ENCODE measurements at regions not wholly inside any gene's neighbourhood (a gene's known extent, or its start where the extent isn't known, plus 50 kb on each side); places are given as distances from the start of the nearest gene placed in this dataset.

DNA sequence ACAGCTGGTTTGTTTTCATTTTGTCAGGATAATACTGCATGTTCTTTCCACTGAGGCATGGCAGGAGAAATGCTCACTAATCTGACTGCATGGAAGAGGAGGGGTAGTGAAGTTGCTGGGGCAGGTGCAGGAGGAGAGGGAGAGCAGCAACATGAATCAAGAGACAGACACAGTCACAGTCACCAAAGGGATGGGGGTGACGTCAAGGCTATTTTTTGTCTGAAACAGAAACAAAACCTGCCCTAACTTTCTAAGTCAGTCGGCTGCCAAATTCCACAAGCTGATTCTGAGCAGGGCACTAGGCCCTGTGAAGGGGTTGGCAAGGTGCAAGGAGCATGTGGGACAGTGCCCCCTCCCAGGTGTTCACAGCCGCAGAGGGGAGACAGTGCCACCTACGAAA is 186.6 kb upstream of the NSMCE3 start:
- DNase-seq (ENCODE audit: low read depth, low spot score), result no peak

DNA sequence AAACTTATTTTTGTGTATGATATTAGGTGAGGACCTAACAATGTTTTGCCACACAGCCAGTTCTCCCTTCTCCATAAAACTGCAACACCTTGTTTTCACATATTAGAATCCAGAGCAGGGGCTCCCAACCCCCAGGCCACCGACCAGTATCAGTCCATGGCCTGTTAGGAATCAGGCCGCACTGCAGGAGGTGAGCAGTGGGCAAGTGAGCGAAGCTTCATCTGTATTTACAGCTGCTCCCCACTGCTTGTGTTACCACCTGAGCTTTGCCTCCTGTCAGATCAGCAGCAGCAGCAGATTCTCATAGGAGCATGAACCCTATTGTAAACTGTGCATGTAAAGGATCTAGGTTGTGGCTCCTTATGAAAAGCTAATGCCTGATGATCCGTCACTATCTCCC is 185.9 kb upstream of the NSMCE3 start:
- DNase-seq (ENCODE audit: low read depth, low spot score), result no peak

GRCh38 chr15:29455055-29455454 is 185.4 kb upstream of the NSMCE3 start:
- DNase-seq (ENCODE audit: low read depth, low spot score), result no peak

DNA sequence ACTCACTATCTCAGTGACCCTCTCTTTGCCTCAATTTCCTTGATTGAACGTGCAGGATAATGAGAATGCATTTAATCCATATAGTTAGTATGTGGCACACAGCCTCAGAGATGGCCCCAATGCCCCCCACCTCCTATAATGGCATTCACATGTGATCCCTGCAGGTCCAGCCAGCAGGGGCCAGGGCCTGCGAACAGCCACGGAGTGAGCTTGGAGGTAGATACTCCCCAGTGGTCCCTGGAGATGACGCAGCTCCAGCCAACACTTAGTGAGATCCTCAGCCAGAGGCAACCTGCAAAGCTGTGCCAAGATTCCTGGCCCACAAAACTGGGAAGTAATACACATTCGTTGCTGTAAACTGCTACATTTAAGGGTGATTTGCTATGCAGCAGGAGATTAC is 184.9 kb upstream of the NSMCE3 start:
- no peak for DNase-seq (ENCODE audit: low read depth, low spot score)

- no peak for DNase-seq (ENCODE audit: low read depth, low spot score)
These were observed 183.5 kb upstream of the NSMCE3 start for GRCh38 chr15:29452881-29453731.

GRCh38 chr15:29451201-29451781 is 181.7 kb upstream of the NSMCE3 start:
- peak; percentile 38 for DNase-seq (ENCODE audit: low read depth, low spot score)

GRCh38 chr15:29449136-29449535 is 179.5 kb upstream of the NSMCE3 start:
- peak; percentile 15 for DNase-seq (ENCODE audit: low read depth, low spot score)

DNA sequence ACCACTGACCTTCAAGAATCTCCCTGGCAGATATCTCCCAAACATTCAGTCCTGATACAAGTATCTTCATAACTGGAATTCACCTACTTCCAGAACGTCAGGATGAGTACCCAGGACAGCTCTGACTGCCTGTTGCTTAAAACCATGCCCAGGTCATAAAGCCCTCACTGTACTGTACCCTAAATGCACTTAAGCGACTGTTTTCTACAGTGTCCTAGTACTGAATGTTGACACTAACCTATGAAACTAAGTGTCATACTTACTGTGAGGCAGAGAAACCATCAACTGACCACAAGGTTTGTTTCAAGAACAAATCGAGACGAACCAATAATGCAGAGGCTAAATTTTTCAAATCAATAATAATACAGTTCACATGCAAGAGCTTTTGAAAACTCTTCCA is 178.7 kb upstream of the NSMCE3 start:
- no peak for DNase-seq (ENCODE audit: low read depth, low spot score)

- DNase-seq (ENCODE audit: low read depth, low spot score), result no peak
These were observed 176.9 kb upstream of the NSMCE3 start for GRCh38 chr15:29446480-29446879.

DNA sequence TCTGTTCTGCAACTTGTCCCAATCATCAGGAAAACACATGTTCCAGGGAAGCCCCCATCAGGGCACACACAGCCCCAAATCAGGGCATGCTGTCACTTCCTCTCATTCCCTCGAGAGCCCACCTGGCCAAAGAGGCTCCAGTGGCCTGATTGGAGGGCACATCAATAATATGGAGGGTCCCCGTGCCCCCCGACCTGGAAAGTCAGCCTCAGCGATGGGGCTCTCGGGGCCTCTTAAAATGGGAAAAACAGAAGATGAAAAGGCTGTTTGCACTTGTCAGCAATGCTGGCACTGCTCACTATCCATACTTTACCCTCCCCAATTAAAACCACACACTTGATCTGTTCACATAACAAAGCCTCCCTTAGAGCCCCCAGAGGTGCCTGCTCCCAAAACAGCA is 172.9 kb upstream of the NSMCE3 start:
- DNase-seq (ENCODE audit: low read depth, low spot score), result no peak

GRCh38 chr15:29440541-29440940 is 170.9 kb upstream of the NSMCE3 start:
- no peak for DNase-seq (ENCODE audit: low read depth, low spot score)

DNA sequence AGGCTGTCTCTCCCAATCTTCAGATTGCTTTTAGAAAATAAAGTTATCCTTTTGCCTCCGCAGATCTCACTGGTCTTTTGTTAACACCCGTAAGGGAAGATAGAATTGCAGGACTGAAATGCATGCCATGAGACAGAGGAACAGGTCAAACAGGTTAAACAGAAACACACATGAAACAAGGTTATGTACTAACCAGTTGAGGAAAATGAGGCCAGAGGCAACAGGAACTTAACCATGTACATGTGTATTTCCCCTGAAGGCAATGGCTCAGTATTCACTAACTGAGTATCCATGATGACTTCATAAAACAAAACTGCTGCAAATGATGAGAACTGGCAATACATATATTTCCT is 169.1 kb upstream of the NSMCE3 start:
- no peak for DNase-seq (ENCODE audit: low read depth, low spot score)

DNA sequence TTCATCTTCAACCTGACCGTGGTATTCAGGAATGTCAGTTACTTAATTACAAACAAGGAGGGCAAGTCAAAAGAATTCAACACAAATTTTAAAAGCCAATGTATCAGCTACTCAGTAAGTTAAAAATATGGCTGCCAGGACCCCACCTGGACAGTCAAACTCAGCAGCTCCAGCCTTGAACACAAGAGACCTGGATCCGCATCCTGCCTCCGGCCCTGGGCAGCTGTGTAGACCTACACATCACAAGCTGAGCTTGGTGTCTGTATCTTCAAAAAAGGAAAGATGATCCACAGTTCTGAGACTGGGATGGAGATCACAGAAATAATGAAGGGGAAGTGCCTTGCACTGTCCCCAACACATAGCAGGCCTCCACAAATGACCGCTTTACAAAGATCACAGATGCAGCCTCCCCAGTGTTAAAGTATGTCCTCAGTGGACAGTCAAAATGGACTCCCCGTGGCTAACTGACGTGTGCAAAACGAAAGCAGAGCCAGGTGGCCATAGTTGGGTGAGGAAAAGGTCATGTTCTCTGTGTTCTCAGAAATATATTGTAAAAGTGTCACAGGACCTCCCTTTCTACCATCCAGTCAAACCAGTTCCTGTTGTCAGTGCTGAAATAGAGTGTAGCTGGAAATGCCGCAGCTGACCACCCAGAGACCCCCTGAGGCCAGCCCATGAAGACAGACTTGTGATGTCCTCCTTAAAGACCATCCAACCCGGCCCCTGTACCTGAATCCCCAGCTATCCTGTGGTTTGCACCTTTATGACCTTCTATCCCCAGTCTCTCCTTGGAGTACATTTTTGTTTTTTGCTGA is 168.5 kb upstream of the NSMCE3 start:
- DNase-seq (ENCODE audit: low read depth, low spot score), result no peak

GRCh38 chr15:29435811-29436210 is 166.2 kb upstream of the NSMCE3 start:
- no peak for DNase-seq (ENCODE audit: low read depth, low spot score)

- DNase-seq (ENCODE audit: low read depth, low spot score), result no peak
These were observed 164.7 kb upstream of the NSMCE3 start for GRCh38 chr15:29434280-29434679.

- no peak for DNase-seq (ENCODE audit: low read depth, low spot score)
These were observed 164.1 kb upstream of the NSMCE3 start for GRCh38 chr15:29433507-29434248.

DNA sequence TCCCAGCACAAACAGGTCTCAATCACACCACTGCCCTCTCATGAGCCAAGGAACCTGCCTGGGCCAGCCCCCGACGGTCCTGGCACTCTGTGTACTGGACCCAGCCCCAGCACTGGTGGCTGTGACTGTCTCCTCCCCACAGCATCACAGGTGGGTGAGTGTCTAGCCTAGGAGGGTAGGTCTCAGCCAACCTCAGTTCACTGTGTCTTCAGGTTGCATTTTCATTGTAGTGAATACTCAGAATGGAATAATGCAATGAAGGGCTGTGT is 163.4 kb upstream of the NSMCE3 start:
- DNase-seq (ENCODE audit: low read depth, low spot score), result no peak

DNA sequence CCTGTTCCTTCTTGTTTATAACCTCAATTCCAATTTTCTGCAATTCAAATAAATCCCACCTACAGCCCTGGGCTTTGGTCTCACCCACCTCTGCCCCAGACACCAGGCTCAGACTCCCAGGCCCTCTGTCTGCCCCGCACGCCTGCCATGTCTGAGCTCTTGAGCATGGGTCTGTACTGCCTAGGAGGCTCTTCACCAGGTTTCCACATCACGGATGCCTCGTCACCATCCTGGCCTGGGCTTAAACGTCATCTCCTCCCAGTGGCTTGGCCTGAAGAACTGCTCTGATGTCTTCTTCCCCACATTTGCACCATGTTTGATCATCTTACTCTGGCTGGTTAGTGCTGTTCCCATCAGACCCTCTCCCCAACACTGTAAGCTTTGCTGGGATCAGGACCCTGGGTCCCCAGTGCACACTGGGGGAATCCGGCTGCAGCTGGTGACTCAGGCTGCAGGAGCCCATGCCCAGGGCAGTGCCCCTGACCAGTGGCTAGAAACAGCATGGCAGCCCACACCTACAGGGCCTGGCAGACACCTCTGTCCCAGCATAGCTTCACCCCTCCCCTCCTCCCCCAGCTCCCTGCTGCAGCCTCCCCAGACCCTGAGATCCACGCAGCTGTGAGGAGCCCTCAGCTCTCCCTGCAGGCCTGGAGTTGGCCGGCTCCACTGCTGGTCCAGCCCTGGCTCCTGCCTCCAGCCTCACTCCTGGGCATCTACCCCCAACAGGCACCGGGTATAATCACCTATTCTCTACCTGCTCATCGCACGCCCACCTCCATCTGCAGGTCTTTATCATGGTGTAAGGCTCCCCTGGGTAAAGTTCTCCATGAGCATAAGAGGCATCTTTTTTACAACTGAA is 162.8 kb upstream of the NSMCE3 start:
- no peak for DNase-seq (ENCODE audit: low read depth, low spot score)

DNA sequence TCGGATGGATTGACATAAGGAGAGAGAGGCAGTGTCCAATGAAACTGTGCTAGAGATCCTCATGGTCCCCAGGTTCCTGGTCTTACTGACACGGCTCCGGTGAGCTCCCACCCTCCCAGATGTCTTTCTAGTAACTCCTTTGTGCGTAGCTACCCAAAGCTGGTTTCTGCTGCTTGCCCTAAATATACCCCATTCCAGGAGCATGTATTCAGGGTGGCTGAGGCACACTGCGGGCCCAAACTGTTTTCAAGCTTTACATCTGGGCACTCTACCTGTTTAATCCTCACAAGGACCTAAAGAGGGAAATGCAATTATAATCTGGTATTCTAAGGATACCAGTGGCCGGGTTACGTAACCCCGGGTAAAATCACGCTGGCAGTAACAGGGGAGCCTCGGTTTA is 161.2 kb upstream of the NSMCE3 start:
- no peak for DNase-seq (ENCODE audit: low read depth, low spot score)

GRCh38 chr15:29430124-29430523 is 160.5 kb upstream of the NSMCE3 start:
- no peak for DNase-seq (ENCODE audit: low read depth, low spot score)

- DNase-seq (ENCODE audit: low read depth, low spot score), result no peak
These were observed 160.0 kb upstream of the NSMCE3 start for GRCh38 chr15:29429584-29429983.

Measured in iPS DF 19.7 (cell line).